ENCODE measurements at regions not wholly inside any gene's neighbourhood (a gene's known extent, or its start where the extent isn't known, plus 50 kb on each side); places are given as distances from the start of the nearest gene placed in this dataset.

- H3K4ac ChIP-seq (replicated peaks; ENCODE audit: insufficient read length, low read depth, low read length): no peak overlapping the region
- H4K20me1 ChIP-seq (replicated peaks in 1 of 2; ENCODE audit: control insufficient read depth in 1 of 2, insufficient read depth in 2 of 2, low read length in 2 of 2): no peaks in the 10 kb centered on the region
- H3K79me2 ChIP-seq (ENCODE audit: control insufficient read depth in 1 of 2, insufficient read depth in 2 of 2, low read length in 2 of 2): no peaks in the 10 kb centered on the region
- no peak overlapping the region for H3K56ac ChIP-seq (replicated peaks; ENCODE audit: insufficient read length, low read depth, low read length)
- no peak overlapping the region for H4K5ac ChIP-seq (ENCODE audit: insufficient read length, low read depth, low read length)
- no peak overlapping the region for H2BK15ac ChIP-seq (ENCODE audit: low read length)
- no peak overlapping the region for H3K4me3 ChIP-seq (ENCODE audit: extremely low read depth in 1 of 4, insufficient read depth in 2 of 4, low read depth in 3 of 4, low read length in 4 of 4)
- no peak overlapping the region for H3K23ac ChIP-seq (ENCODE audit: insufficient read length)
- H3K79me1 ChIP-seq (ENCODE audit: low read depth, low read length): no peaks in the 10 kb centered on the region
- no peak overlapping the region for H3K18ac ChIP-seq (ENCODE audit: extremely low read depth, low read length)
- H2BK120ac ChIP-seq (replicated peaks; ENCODE audit: low read depth, low read length): no peak overlapping the region
- H3K4me2 ChIP-seq (ENCODE audit: insufficient read depth in 1 of 2, low read depth in 2 of 2, low read length in 2 of 2): no peak overlapping the region
- DNase-seq (ENCODE audit: low read depth in 1 of 2, low spot score in 2 of 2) (no peak), FAIRE-seq (no peak)
- no peak overlapping the region for H3K27ac ChIP-seq (ENCODE audit: low read depth, low read length)
- H2BK5ac ChIP-seq (ENCODE audit: low read depth, low read length): no peak overlapping the region
- H2AK5ac ChIP-seq (ENCODE audit: low read depth, low read length): no peak overlapping the region
- no peak for TF ChIP-seq CREB1 (IDR thresholded peaks at IDR 0.05)
- TF ChIP-seq BCL11A (IDR thresholded peaks at IDR 0.05; ENCODE audit: low read depth in 2 of 2, low read length in 2 of 2): no peak
- no peak for TF ChIP-seq SIRT6 (IDR thresholded peaks at IDR 0.05; ENCODE audit: low read length)
- WGBS, 2 experiments (ENCODE audit: extremely low coverage in 1 of 2, insufficient coverage in 1 of 2, insufficient read length in 1 of 2, insufficient replicate concordance in 2 of 2, low coverage in 1 of 2, low lambda C conversion rate in 2 of 2, missing lambda C conversion rate in 1 of 2): 68% methylated on average over 11 of the region's 11 CpGs; no CpG with 5 or more reads in 1 of the 2 experiments
- H2BK12ac ChIP-seq (ENCODE audit: low read depth, low read length): 0 out of 2 replicates have a peak overlapping the region, but pooled peaks have one; percentile 23
- H4K8ac ChIP-seq (ENCODE audit: extremely low read depth, insufficient read depth, low read length): no peak overlapping the region
- no peaks in the 10 kb centered on the region for H3K27me3 ChIP-seq (replicated peaks in 1 of 4; ENCODE audit: control insufficient read depth in 3 of 4, extremely low read depth in 1 of 4, insufficient read depth in 3 of 4, low read length in 3 of 4)
- ChIA-PET POLR2A (ENCODE audit: partially characterized antibody) (no interaction called here), CTCF (ENCODE audit: partially characterized antibody) (interaction anchor here (0.6 to 4.2 kb wide), 10 partner anchors 11 to 699 kb away, joined by 3 to 47 read pairs (median 5); partner anchors contain the start of gene DDX1)
- no peak overlapping the region for H2AFZ ChIP-seq (ENCODE audit: low read length)
- H3K4me1 ChIP-seq (replicated peaks in 1 of 4; ENCODE audit: control insufficient read depth in 3 of 4, insufficient read depth in 4 of 4, low read length in 3 of 4): peaks cover 0 to 29% (median 10%) of the 10 kb centered on the region in 4 experiments; a peak in 6 of 7 replicates
- H3K9me3 ChIP-seq (ENCODE audit: insufficient read depth in 2 of 2, low read depth in 1 of 2, low read length in 1 of 2): no peaks in the 10 kb centered on the region
- H3K14ac ChIP-seq (ENCODE audit: insufficient read length): no peak overlapping the region
- no peaks in the 10 kb centered on the region for H3K23me2 ChIP-seq (ENCODE audit: low read depth, low read length)
- peak overlapping the region; percentile 88; the same call in 1 of the 2 replicates for H2BK20ac ChIP-seq (ENCODE audit: low read length)
- H3K36me3 ChIP-seq (ENCODE audit: control insufficient read depth in 2 of 4, insufficient read depth in 4 of 4, low read length in 3 of 4): no peaks in the 10 kb centered on the region
- no peak overlapping the region for H4K91ac ChIP-seq (replicated peaks; ENCODE audit: insufficient read length, low read length)
- no peak overlapping the region for H3K9ac ChIP-seq (replicated peaks in 1 of 4; ENCODE audit: extremely low read depth in 1 of 4, low read depth in 3 of 4, low read length in 3 of 4)
These were observed 130.9 kb upstream of the MYCN start for GRCh38 chr2:15809404-15809803.
